ENCODE measurements at regions not wholly inside any gene's neighbourhood (a gene's known extent, or its start where the extent isn't known, plus 50 kb on each side); places are given as distances from the start of the nearest gene placed in this dataset.
A peak's percentile ranks its signal among the peaks of the same experiment; 100 is the strongest.

DNA sequence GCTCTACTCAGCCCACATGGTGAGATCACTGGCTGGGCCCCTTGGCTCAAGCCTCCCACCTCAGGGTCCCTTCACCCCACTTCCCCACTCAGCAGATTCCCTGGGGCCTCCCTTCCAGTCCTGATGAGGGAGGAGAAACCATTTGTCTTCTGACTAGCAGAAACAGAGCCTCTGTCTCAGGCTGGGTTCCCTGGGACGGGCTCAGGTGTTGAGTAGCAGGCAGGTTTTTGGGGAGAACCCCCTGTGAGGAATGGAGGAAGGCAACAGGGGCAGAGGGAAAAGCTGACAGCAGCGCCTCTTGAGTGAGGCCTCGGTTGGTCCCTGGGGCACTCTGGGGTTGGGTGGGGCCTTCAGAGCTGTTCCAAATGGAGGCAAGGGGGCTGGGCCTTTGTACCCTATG, 452.2 kb downstream of the TSHZ3 start:
- no peaks in the 10 kb centered on the region for H3K36me3 ChIP-seq (ENCODE audit: insufficient read depth, low read length)
- POLR2A ChIA-PET (ENCODE audit: partially characterized antibody): no interaction called here
- intact Hi-C loops (cut with micrococcal nuclease): no loop called here
- H3K27me3 ChIP-seq (ENCODE audit: insufficient read depth, low read length): no peaks in the 10 kb centered on the region
- no peak overlapping the region for H3K4me3 ChIP-seq (ENCODE audit: low read length in 2 of 2)
- no peak overlapping the region for H3K27ac Mint-ChIP-seq
- H3K4me3 Mint-ChIP-seq: no peak overlapping the region
- no peak overlapping the region for H3K27ac ChIP-seq (ENCODE audit: low read depth, low read length)
- no peaks in the 10 kb centered on the region for H3K9me3 Mint-ChIP-seq
- CTCF ChIA-PET (ENCODE audit: partially characterized antibody): no interaction called here
- H3K4me1 Mint-ChIP-seq: no peaks in the 10 kb centered on the region
- no peak for DNase-seq
- H3K4me1 ChIP-seq (ENCODE audit: insufficient read depth, low read length): no peaks in the 10 kb centered on the region
- H3K27me3 Mint-ChIP-seq: peaks cover 2 to 4% of the 10 kb centered on the region in 2 donors
- no peaks in the 10 kb centered on the region for H3K9me3 ChIP-seq (ENCODE audit: control insufficient read depth in 1 of 2, low read length in 2 of 2)
- no peaks in the 10 kb centered on the region for H3K36me3 Mint-ChIP-seq

GRCh38 chr19:30896554-30896953, 452.7 kb downstream of the TSHZ3 start:
- H3K9me3 ChIP-seq (ENCODE audit: control insufficient read depth in 1 of 2, low read length in 2 of 2): no peaks in the 10 kb centered on the region
- Mint-ChIP-seq H3K4me3 (no peak overlapping the region), H3K9me3 (no peaks in the 10 kb centered on the region), H3K36me3 (no peaks in the 10 kb centered on the region), H3K27ac (no peak overlapping the region), H3K4me1 (no peaks in the 10 kb centered on the region), H3K27me3 (peaks cover 2 to 4% of the 10 kb centered on the region in 2 donors)
- no peak for DNase-seq
- POLR2A ChIA-PET (ENCODE audit: partially characterized antibody): no interaction called here
- intact Hi-C loops (cut with micrococcal nuclease): no loop called here
- CTCF ChIA-PET (ENCODE audit: partially characterized antibody): no interaction called here
- H3K4me3 ChIP-seq (ENCODE audit: low read length in 2 of 2): no peak overlapping the region
- H3K4me1 ChIP-seq (ENCODE audit: insufficient read depth, low read length): no peaks in the 10 kb centered on the region
- no peak overlapping the region for H3K27ac ChIP-seq (ENCODE audit: low read depth, low read length)
- H3K36me3 ChIP-seq (ENCODE audit: insufficient read depth, low read length): no peaks in the 10 kb centered on the region
- H3K27me3 ChIP-seq (ENCODE audit: insufficient read depth, low read length): no peaks in the 10 kb centered on the region

- Histone ChIP-seq H3K4me1 (ENCODE audit: insufficient read depth, low read length) (no peaks in the 10 kb centered on the region), H3K4me3 (ENCODE audit: low read length in 2 of 2) (no peak overlapping the region), H3K36me3 (ENCODE audit: insufficient read depth, low read length) (no peaks in the 10 kb centered on the region), H3K27ac (ENCODE audit: low read depth, low read length) (no peak overlapping the region), H3K27me3 (ENCODE audit: insufficient read depth, low read length) (no peaks in the 10 kb centered on the region), H3K9me3 (ENCODE audit: control insufficient read depth in 1 of 2, low read length in 2 of 2) (no peaks in the 10 kb centered on the region)
- intact Hi-C loops (cut with micrococcal nuclease): no loop called here
- Mint-ChIP-seq H3K27ac (peak overlapping the region in 1 of 7 donors; percentile 53), H3K9me3 (no peaks in the 10 kb centered on the region), H3K27me3 (peaks cover 0 to 2% of the 10 kb centered on the region in 2 donors), H3K36me3 (no peaks in the 10 kb centered on the region), H3K4me3 (no peak overlapping the region), H3K4me1 (no peaks in the 10 kb centered on the region)
- no peak for DNase-seq
- CTCF ChIA-PET (ENCODE audit: partially characterized antibody): no interaction called here
- POLR2A ChIA-PET (ENCODE audit: partially characterized antibody): no interaction called here
Observed at GRCh38 chr19:30895946-30896345, 453.3 kb downstream of the TSHZ3 start.

DNA sequence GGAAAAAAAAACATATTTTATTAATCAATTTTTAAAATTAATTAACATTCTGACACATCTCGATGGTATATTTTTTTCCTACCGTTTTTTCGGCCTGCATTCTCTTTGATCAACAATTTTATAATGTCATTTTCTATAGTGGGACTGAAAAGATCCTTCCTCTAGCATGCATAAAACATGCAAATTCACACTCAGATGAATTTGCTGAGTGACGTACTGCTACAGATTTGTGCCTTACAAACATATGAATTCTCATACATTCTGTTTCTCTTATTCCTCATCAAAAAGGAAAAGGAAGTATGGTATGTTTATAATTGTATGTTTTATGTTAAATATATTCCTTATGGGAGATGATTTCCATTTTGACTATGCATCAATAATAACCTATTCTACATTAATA, 458.2 kb downstream of the TSHZ3 start:
- intact Hi-C loops (cut with micrococcal nuclease): no loop called here
- Mint-ChIP-seq H3K27me3 (peaks cover 3 to 4% of the 10 kb centered on the region in 2 donors), H3K4me1 (no peaks in the 10 kb centered on the region), H3K9me3 (no peaks in the 10 kb centered on the region), H3K4me3 (no peak overlapping the region), H3K27ac (no peak overlapping the region), H3K36me3 (no peaks in the 10 kb centered on the region)
- ChIA-PET CTCF (ENCODE audit: partially characterized antibody) (no interaction called here), POLR2A (ENCODE audit: partially characterized antibody) (no interaction called here)
- Histone ChIP-seq H3K9me3 (ENCODE audit: control insufficient read depth in 1 of 2, low read length in 2 of 2) (no peaks in the 10 kb centered on the region), H3K4me1 (ENCODE audit: insufficient read depth, low read length) (no peaks in the 10 kb centered on the region), H3K27me3 (ENCODE audit: insufficient read depth, low read length) (no peaks in the 10 kb centered on the region), H3K36me3 (ENCODE audit: insufficient read depth, low read length) (no peaks in the 10 kb centered on the region), H3K27ac (ENCODE audit: low read depth, low read length) (no peak overlapping the region), H3K4me3 (ENCODE audit: low read length in 2 of 2) (no peak overlapping the region)
- DNase-seq: no peak

DNA sequence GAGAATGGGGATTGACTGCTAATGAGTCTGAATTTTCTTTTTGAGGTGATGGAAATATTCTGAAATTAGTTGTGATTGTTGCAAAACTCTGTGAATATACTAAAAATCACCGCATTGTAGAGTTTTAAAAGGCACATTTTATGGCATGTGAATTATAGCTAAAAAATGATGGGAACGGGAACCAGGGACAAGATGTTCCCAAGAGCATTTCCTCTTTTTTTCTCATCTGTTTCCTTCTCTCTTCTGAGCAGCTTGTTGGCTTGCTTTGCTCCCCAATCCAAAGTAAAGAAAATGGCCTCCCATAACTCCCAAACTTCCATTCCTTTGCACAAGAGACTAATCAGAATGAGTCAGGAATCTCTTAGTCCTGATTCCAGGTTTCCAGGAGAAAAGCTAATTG, 459.2 kb downstream of the TSHZ3 start:
- H3K27me3 Mint-ChIP-seq: peaks cover 3 to 4% of the 10 kb centered on the region in 2 donors
- CTCF ChIA-PET (ENCODE audit: partially characterized antibody): no interaction called here
- intact Hi-C loops (cut with micrococcal nuclease): no loop called here

DNA sequence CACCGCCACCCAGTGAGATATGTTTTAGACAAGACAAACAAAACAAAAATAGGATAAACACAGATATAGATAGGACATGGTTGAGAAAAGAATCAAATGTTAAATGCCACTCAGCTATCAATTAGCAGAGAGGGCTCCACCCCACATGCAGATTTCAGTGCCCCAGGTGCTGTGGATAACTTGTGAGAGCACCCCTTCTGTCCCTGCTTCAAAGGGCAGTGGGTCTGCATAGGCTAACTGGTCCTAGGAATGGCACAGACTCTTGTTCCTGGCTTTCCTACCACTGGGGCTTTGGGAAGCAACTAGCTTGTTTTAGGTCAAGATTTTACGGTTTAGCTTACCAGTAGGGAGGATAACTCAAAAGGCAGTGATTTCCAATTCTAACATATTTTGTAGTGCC, 460.3 kb downstream of the TSHZ3 start:
- H3K27ac Mint-ChIP-seq: no peak overlapping the region
- H3K4me3 Mint-ChIP-seq: no peak overlapping the region
- H3K27ac ChIP-seq (ENCODE audit: low read depth, low read length): no peak overlapping the region
- no peaks in the 10 kb centered on the region for H3K36me3 ChIP-seq (ENCODE audit: insufficient read depth, low read length)
- DNase-seq: no peak
- H3K9me3 ChIP-seq (ENCODE audit: control insufficient read depth in 1 of 2, low read length in 2 of 2): no peaks in the 10 kb centered on the region
- CTCF ChIA-PET (ENCODE audit: partially characterized antibody): no interaction called here
- no peaks in the 10 kb centered on the region for H3K9me3 Mint-ChIP-seq
- H3K4me3 ChIP-seq (ENCODE audit: low read length in 2 of 2): no peak overlapping the region
- POLR2A ChIA-PET (ENCODE audit: partially characterized antibody): no interaction called here
- intact Hi-C loops (cut with micrococcal nuclease): no loop called here
- H3K36me3 Mint-ChIP-seq: no peaks in the 10 kb centered on the region
- H3K27me3 Mint-ChIP-seq: peaks cover 3 to 4% of the 10 kb centered on the region in 2 donors
- H3K4me1 Mint-ChIP-seq: no peaks in the 10 kb centered on the region
- H3K27me3 ChIP-seq (ENCODE audit: insufficient read depth, low read length): no peaks in the 10 kb centered on the region
- H3K4me1 ChIP-seq (ENCODE audit: insufficient read depth, low read length): no peaks in the 10 kb centered on the region

More for the DNA sequence above, 459.2 kb downstream of the TSHZ3 start:
- Histone ChIP-seq H3K4me1 (ENCODE audit: insufficient read depth, low read length) (no peaks in the 10 kb centered on the region), H3K9me3 (ENCODE audit: control insufficient read depth in 1 of 2, low read length in 2 of 2) (no peaks in the 10 kb centered on the region), H3K27me3 (ENCODE audit: insufficient read depth, low read length) (no peaks in the 10 kb centered on the region), H3K27ac (ENCODE audit: low read depth, low read length) (no peak overlapping the region), H3K36me3 (ENCODE audit: insufficient read depth, low read length) (no peaks in the 10 kb centered on the region), H3K4me3 (ENCODE audit: low read length in 2 of 2) (no peak overlapping the region)
- Mint-ChIP-seq H3K27ac (no peak overlapping the region), H3K4me3 (no peak overlapping the region), H3K36me3 (no peaks in the 10 kb centered on the region), H3K9me3 (no peaks in the 10 kb centered on the region), H3K4me1 (no peaks in the 10 kb centered on the region)
- no peak for DNase-seq
- POLR2A ChIA-PET (ENCODE audit: partially characterized antibody): no interaction called here

GRCh38 chr19:30887042-30887441, 462.2 kb downstream of the TSHZ3 start:
- Histone ChIP-seq H3K27me3 (ENCODE audit: insufficient read depth, low read length) (no peaks in the 10 kb centered on the region), H3K36me3 (ENCODE audit: insufficient read depth, low read length) (no peaks in the 10 kb centered on the region), H3K4me3 (ENCODE audit: low read length in 2 of 2) (no peak overlapping the region), H3K27ac (ENCODE audit: low read depth, low read length) (no peak overlapping the region), H3K4me1 (ENCODE audit: insufficient read depth, low read length) (no peaks in the 10 kb centered on the region), H3K9me3 (ENCODE audit: control insufficient read depth in 1 of 2, low read length in 2 of 2) (no peaks in the 10 kb centered on the region)
- H3K27me3 Mint-ChIP-seq: peaks cover 3 to 4% of the 10 kb centered on the region in 2 donors
- no peak overlapping the region for H3K27ac Mint-ChIP-seq
- CTCF ChIA-PET (ENCODE audit: partially characterized antibody): no interaction called here
- intact Hi-C loops (cut with micrococcal nuclease): no loop called here
- POLR2A ChIA-PET (ENCODE audit: partially characterized antibody): no interaction called here
- no peak for DNase-seq
- H3K9me3 Mint-ChIP-seq: no peaks in the 10 kb centered on the region
- no peaks in the 10 kb centered on the region for H3K4me1 Mint-ChIP-seq
- H3K4me3 Mint-ChIP-seq: no peak overlapping the region
- H3K36me3 Mint-ChIP-seq: no peaks in the 10 kb centered on the region

DNA sequence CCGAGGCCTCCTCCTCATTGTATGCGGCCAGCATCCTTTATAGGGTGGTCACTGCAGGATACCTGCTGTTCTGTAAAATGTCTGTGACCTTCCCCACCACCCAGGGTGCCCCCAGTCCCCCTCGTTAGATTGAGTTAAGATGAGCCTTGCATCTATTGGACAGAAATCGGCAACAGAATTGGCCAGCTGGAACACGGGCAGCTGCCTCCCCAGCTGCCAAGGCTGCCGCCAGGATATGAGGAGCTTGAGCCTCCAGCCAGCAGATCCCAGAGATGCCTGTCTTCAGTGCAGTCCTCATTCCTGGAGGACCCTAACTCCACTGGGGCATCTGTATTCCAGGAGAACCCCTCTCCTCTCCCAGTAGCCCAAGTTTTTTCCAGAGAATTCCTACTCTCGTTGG, 463.0 kb downstream of the TSHZ3 start:
- Mint-ChIP-seq H3K4me3 (no peak overlapping the region), H3K4me1 (no peaks in the 10 kb centered on the region), H3K36me3 (no peaks in the 10 kb centered on the region), H3K27me3 (peaks cover 3 to 4% of the 10 kb centered on the region in 2 donors), H3K9me3 (no peaks in the 10 kb centered on the region), H3K27ac (no peak overlapping the region)
- Histone ChIP-seq H3K4me1 (ENCODE audit: insufficient read depth, low read length) (no peaks in the 10 kb centered on the region), H3K27me3 (ENCODE audit: insufficient read depth, low read length) (no peaks in the 10 kb centered on the region), H3K9me3 (ENCODE audit: control insufficient read depth in 1 of 2, low read length in 2 of 2) (no peaks in the 10 kb centered on the region), H3K27ac (ENCODE audit: low read depth, low read length) (no peak overlapping the region), H3K4me3 (ENCODE audit: low read length in 2 of 2) (no peak overlapping the region), H3K36me3 (ENCODE audit: insufficient read depth, low read length) (no peaks in the 10 kb centered on the region)
- intact Hi-C loops (cut with micrococcal nuclease): no loop called here
- CTCF ChIA-PET (ENCODE audit: partially characterized antibody): no interaction called here
- DNase-seq: no peak
- POLR2A ChIA-PET (ENCODE audit: partially characterized antibody): no interaction called here
